GM21619 (cell line): ENCODE measurements at regions not wholly inside any gene's neighbourhood (a gene's known extent, or its start where the extent isn't known, plus 50 kb on each side); places are given as distances from the start of the nearest gene placed in this dataset.
"Not testable (repeated sequence)": the region's sequence is repeated elsewhere in the genome, so short reads cannot be mapped to it uniquely, and the experiment has no call there.

Source experiments
- ATAC-seq: cut with Tn5 transposase; IDR thresholded peaks from one replicate; pipeline ENCODE4 v1.9.1; 2021; ENCODE audit not compliant: unreplicated experiment

GRCh38 chr13:80824229-80824628 is 483.3 kb upstream of the SPRY2 start:
- no peak for ATAC-seq

GRCh38 chr13:80823472-80823871 is 482.5 kb upstream of the SPRY2 start:
- ATAC-seq = no peak

- no peak for ATAC-seq
Measured at GRCh38 chr13:80821466-80821865, 480.5 kb upstream of the SPRY2 start.

GRCh38 chr13:80817979-80818378 is 477.1 kb upstream of the SPRY2 start:
- no peak for ATAC-seq

- ATAC-seq = no peak
Measured at GRCh38 chr13:80814541-80814940, 473.6 kb upstream of the SPRY2 start.

- not testable (repeated sequence) for ATAC-seq
Measured at GRCh38 chr13:80810294-80810693, 469.4 kb upstream of the SPRY2 start.

GRCh38 chr13:80802946-80803345 is 462.0 kb upstream of the SPRY2 start:
- ATAC-seq = no peak

GRCh38 chr13:80798576-80799133 is 457.7 kb upstream of the SPRY2 start:
- no peak for ATAC-seq

- no peak for ATAC-seq
Measured at GRCh38 chr13:80787604-80788003, 446.7 kb upstream of the SPRY2 start.

- ATAC-seq = no peak
Measured at GRCh38 chr13:80783926-80784565, 443.1 kb upstream of the SPRY2 start.

- no peak for ATAC-seq
Measured at GRCh38 chr13:80782441-80782840, 441.5 kb upstream of the SPRY2 start.

GRCh38 chr13:80778297-80778696 is 437.4 kb upstream of the SPRY2 start:
- ATAC-seq = no peak

GRCh38 chr13:80757694-80758093 is 416.8 kb upstream of the SPRY2 start:
- ATAC-seq = no peak

GRCh38 chr13:80755910-80756309 is 415.0 kb upstream of the SPRY2 start:
- no peak for ATAC-seq

- no peak for ATAC-seq
Measured at GRCh38 chr13:80754441-80754840, 413.5 kb upstream of the SPRY2 start.

- ATAC-seq = no peak
Measured at GRCh38 chr13:80753866-80754265, 412.9 kb upstream of the SPRY2 start.

- ATAC-seq = no peak
Measured at GRCh38 chr13:80751854-80752253, 410.9 kb upstream of the SPRY2 start.

GRCh38 chr13:80744147-80744914 is 403.4 kb upstream of the SPRY2 start:
- ATAC-seq = no peak

GRCh38 chr13:80742033-80742432 is 401.1 kb upstream of the SPRY2 start:
- no peak for ATAC-seq

GRCh38 chr13:80740071-80740470 is 399.1 kb upstream of the SPRY2 start:
- ATAC-seq = no peak

GRCh38 chr13:80737513-80737912 is 396.6 kb upstream of the SPRY2 start:
- no peak for ATAC-seq

GRCh38 chr13:80727321-80727975 is 386.5 kb upstream of the SPRY2 start:
- no peak for ATAC-seq
